ENCODE measurements at regions not wholly inside any gene's neighbourhood (a gene's known extent, or its start where the extent isn't known, plus 50 kb on each side); places are given as distances from the start of the nearest gene placed in this dataset.

DNA sequence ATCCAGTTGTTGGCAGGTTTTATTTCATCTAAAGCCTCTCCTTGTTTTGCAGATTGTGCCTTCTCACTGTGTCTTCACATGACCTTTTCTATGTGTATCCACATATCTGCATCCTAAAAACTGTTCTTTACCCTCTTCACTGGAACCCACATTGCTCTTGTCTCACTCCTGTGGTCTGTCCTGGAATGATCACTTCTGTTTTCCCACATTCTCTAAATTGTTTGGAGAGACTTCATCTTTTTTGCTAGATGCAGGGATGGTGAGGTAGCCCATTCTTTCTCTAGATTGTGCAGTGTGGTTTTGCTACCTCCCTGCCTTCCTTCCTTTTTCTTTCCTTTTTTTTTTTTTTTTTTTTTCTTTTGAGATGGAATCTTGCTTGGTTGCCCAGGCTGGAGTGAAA lies 608.6 kb upstream of the MIR17HG start:
- Histone ChIP-seq H3K4me3 (ENCODE audit: low read length) (no peak overlapping the region), H3F3A (ENCODE audit: control insufficient read depth, insufficient read depth) (no peaks in the 10 kb centered on the region), H4K20me1 (ENCODE audit: control insufficient read depth, insufficient read depth, low read depth, low read length) (no peaks in the 10 kb centered on the region), H3K36me3 (ENCODE audit: control insufficient read depth, low read length) (no peaks in the 10 kb centered on the region), H3K9me3 (ENCODE audit: control insufficient read depth, insufficient read depth, low read length) (no peaks in the 10 kb centered on the region), H3K9me2 (replicated peaks; ENCODE audit: control insufficient read depth, low read length) (no peaks in the 10 kb centered on the region), H3K4me2 (ENCODE audit: low read length) (no peak overlapping the region), H3K79me2 (ENCODE audit: control insufficient read depth, low read length) (no peaks in the 10 kb centered on the region), H3K27me3 (ENCODE audit: control insufficient read depth, low read length) (no peaks in the 10 kb centered on the region), H3K4me1 (ENCODE audit: control insufficient read depth, low read length) (no peaks in the 10 kb centered on the region), H3K27ac (ENCODE audit: low read depth, low read length) (no peak overlapping the region)
- TF ChIP-seq, protein P1, sequence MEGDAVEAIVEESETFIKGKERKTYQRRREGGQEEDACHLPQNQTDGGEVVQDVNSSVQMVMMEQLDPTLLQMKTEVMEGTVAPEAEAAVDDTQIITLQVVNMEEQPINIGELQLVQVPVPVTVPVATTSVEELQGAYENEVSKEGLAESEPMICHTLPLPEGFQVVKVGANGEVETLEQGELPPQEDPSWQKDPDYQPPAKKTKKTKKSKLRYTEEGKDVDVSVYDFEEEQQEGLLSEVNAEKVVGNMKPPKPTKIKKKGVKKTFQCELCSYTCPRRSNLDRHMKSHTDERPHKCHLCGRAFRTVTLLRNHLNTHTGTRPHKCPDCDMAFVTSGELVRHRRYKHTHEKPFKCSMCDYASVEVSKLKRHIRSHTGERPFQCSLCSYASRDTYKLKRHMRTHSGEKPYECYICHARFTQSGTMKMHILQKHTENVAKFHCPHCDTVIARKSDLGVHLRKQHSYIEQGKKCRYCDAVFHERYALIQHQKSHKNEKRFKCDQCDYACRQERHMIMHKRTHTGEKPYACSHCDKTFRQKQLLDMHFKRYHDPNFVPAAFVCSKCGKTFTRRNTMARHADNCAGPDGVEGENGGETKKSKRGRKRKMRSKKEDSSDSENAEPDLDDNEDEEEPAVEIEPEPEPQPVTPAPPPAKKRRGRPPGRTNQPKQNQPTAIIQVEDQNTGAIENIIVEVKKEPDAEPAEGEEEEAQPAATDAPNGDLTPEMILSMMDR (IDR thresholded peaks at IDR 0.05; ENCODE audit: low read depth, low read length, poor library complexity, severe bottlenecking) = no peak
- TF ChIP-seq EZH2phosphoT487 (IDR thresholded peaks at IDR 0.05; ENCODE audit: borderline replicate concordance, low read length) = no peak

DNA sequence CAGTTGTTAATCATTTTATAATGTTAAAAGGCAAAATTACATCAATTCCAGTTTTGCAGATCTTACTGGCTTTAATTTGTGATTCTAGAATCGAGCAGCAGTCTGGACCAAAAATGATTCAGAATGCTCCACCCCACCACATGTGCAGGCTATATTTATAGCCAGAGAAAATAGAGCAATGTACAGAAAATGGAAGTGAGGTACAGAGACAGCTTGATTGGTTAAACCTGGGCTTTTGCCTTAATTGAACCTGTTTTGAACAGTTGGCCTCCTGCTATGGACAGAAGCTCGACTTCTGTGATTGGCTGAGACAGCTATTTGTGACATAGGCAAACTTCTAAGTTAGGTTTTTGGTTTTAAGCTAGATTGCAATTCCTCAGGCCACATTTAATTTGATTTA lies 607.4 kb upstream of the MIR17HG start:
- Histone ChIP-seq H3K36me3 (ENCODE audit: control insufficient read depth, low read length) (no peaks in the 10 kb centered on the region), H3K9me3 (ENCODE audit: control insufficient read depth, insufficient read depth, low read length) (no peaks in the 10 kb centered on the region), H3K9me2 (replicated peaks; ENCODE audit: control insufficient read depth, low read length) (no peaks in the 10 kb centered on the region), H3K27ac (ENCODE audit: low read depth, low read length) (no peak overlapping the region), H3F3A (ENCODE audit: control insufficient read depth, insufficient read depth) (no peaks in the 10 kb centered on the region), H3K4me1 (ENCODE audit: control insufficient read depth, low read length) (no peaks in the 10 kb centered on the region), H3K4me2 (ENCODE audit: low read length) (no peak overlapping the region), H4K20me1 (ENCODE audit: control insufficient read depth, insufficient read depth, low read depth, low read length) (no peaks in the 10 kb centered on the region), H3K27me3 (ENCODE audit: control insufficient read depth, low read length) (no peaks in the 10 kb centered on the region), H3K4me3 (ENCODE audit: low read length) (no peak overlapping the region), H3K79me2 (ENCODE audit: control insufficient read depth, low read length) (no peaks in the 10 kb centered on the region)
- TF ChIP-seq, protein P1 (IDR thresholded peaks at IDR 0.05; ENCODE audit: low read depth, low read length, poor library complexity, severe bottlenecking) = no peak
- TF ChIP-seq EZH2phosphoT487 (IDR thresholded peaks at IDR 0.05; ENCODE audit: borderline replicate concordance, low read length) = no peak

DNA sequence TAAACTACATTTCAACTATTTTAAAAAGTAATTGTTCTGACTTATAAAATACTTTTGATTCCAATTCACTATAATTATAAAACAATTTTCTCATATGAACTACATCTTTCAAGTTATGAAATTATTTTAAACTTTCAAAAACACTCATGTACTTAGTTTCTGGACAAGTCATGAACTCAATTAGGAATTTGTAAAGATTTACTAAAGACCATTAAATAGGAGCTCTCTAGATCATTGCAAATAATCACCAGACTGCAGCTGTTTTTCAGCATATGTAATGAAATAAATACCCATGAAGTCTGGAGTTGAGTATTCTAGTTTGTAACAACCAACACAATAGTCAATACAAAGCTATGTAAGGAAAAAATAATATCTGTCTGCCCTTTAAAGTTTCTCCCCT lies 605.1 kb upstream of the MIR17HG start:
- TF ChIP-seq, protein P1 (IDR thresholded peaks at IDR 0.05; ENCODE audit: low read depth, low read length, poor library complexity, severe bottlenecking) = no peak
- TF ChIP-seq EZH2phosphoT487 (IDR thresholded peaks at IDR 0.05; ENCODE audit: borderline replicate concordance, low read length) = no peak
- Histone ChIP-seq H4K20me1 (ENCODE audit: control insufficient read depth, insufficient read depth, low read depth, low read length) (no peaks in the 10 kb centered on the region), H3K4me2 (ENCODE audit: low read length) (no peak overlapping the region), H3K27me3 (ENCODE audit: control insufficient read depth, low read length) (no peaks in the 10 kb centered on the region), H3F3A (ENCODE audit: control insufficient read depth, insufficient read depth) (no peaks in the 10 kb centered on the region), H3K9me2 (replicated peaks; ENCODE audit: control insufficient read depth, low read length) (no peaks in the 10 kb centered on the region), H3K79me2 (ENCODE audit: control insufficient read depth, low read length) (no peaks in the 10 kb centered on the region), H3K36me3 (ENCODE audit: control insufficient read depth, low read length) (no peaks in the 10 kb centered on the region), H3K9me3 (ENCODE audit: control insufficient read depth, insufficient read depth, low read length) (no peaks in the 10 kb centered on the region), H3K4me3 (ENCODE audit: low read length) (no peak overlapping the region), H3K27ac (ENCODE audit: low read depth, low read length) (no peak overlapping the region), H3K4me1 (ENCODE audit: control insufficient read depth, low read length) (no peaks in the 10 kb centered on the region)

DNA sequence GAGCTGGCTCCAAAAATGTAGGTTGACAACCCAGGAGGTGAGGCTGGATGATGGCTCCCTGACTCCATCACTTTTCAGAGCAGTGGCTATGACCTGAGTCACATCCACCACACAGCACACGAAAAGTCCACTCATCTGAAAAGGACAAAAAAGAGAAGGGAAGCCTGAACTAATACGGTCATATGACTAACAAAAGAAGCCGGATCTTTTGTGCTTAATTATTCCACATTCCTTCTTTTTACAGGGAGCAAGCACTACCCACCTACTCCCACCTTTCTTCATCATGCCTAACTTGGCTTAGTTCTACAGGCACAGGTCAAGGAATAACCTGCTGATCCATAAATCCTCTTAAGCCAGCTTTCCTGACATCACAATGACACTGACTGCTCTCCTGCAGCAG lies 601.3 kb upstream of the MIR17HG start:
- Histone ChIP-seq H3K36me3 (ENCODE audit: control insufficient read depth, low read length) (no peaks in the 10 kb centered on the region), H3K4me1 (ENCODE audit: control insufficient read depth, low read length) (no peaks in the 10 kb centered on the region), H3K4me2 (ENCODE audit: low read length) (no peak overlapping the region), H3K79me2 (ENCODE audit: control insufficient read depth, low read length) (no peaks in the 10 kb centered on the region), H3K9me2 (replicated peaks; ENCODE audit: control insufficient read depth, low read length) (no peaks in the 10 kb centered on the region), H3K27me3 (ENCODE audit: control insufficient read depth, low read length) (no peaks in the 10 kb centered on the region), H3K9me3 (ENCODE audit: control insufficient read depth, insufficient read depth, low read length) (no peaks in the 10 kb centered on the region), H3F3A (ENCODE audit: control insufficient read depth, insufficient read depth) (no peaks in the 10 kb centered on the region), H3K4me3 (ENCODE audit: low read length) (no peak overlapping the region), H3K27ac (ENCODE audit: low read depth, low read length) (no peak overlapping the region), H4K20me1 (ENCODE audit: control insufficient read depth, insufficient read depth, low read depth, low read length) (no peaks in the 10 kb centered on the region)
- TF ChIP-seq, protein P1 (IDR thresholded peaks at IDR 0.05; ENCODE audit: low read depth, low read length, poor library complexity, severe bottlenecking) = no peak
- TF ChIP-seq EZH2phosphoT487 (IDR thresholded peaks at IDR 0.05; ENCODE audit: borderline replicate concordance, low read length) = no peak
